ENCODE measurements at regions not wholly inside any gene's neighbourhood (a gene's known extent, or its start where the extent isn't known, plus 50 kb on each side); places are given as distances from the start of the nearest gene placed in this dataset.

DNA sequence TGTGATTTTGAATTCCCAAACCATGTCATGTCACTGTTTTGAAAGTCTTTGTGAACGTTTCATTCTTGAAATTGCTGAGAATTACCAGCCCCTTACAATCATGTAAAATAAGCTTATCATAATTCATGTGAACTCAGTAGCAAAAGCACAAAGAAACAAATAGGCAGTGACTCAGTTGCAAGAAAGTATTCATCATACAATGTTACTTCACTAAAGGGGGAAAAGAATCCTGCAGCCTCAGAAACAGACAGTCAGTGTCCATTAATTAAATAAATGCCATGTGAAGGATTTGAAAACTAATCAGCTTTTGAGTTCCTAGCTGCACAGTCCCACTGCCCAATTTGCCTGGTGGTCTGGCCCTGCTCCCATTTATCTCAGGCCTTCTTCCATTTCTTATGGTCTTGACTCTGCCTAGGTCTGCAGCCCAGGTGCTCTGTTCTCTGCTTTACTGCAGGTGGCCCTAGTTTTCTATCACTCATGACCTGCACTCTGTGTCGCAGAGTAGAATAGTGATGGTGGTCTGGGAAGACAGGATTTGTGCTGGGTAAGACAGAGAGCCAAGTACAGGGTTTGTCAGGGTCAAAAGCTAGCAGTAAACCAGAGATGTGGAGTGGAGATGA lies 99.7 kb downstream of the PLCE1 start:
- TF ChIP-seq EP300 (IDR thresholded peaks at IDR 0.05) (no peak), POLR2A (IDR thresholded peaks at IDR 0.05) (no peak), POLR2AphosphoS5 (IDR thresholded peaks at IDR 0.05) (no peak)
- TF ChIP-seq, protein P1, sequence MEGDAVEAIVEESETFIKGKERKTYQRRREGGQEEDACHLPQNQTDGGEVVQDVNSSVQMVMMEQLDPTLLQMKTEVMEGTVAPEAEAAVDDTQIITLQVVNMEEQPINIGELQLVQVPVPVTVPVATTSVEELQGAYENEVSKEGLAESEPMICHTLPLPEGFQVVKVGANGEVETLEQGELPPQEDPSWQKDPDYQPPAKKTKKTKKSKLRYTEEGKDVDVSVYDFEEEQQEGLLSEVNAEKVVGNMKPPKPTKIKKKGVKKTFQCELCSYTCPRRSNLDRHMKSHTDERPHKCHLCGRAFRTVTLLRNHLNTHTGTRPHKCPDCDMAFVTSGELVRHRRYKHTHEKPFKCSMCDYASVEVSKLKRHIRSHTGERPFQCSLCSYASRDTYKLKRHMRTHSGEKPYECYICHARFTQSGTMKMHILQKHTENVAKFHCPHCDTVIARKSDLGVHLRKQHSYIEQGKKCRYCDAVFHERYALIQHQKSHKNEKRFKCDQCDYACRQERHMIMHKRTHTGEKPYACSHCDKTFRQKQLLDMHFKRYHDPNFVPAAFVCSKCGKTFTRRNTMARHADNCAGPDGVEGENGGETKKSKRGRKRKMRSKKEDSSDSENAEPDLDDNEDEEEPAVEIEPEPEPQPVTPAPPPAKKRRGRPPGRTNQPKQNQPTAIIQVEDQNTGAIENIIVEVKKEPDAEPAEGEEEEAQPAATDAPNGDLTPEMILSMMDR (IDR thresholded peaks at IDR 0.05) = no peak
- H3K4me3 ChIP-seq = no peak overlapping the region
- WGBS = 59% methylated on average over 2 of the region's 2 CpGs
- no peaks in the 10 kb centered on the region for H3K36me3 ChIP-seq
- no peak for DNase-seq (ENCODE audit: low spot score in 2 of 2)
- no peak overlapping the region for H3K27ac ChIP-seq
- no peaks in the 10 kb centered on the region for H3K27me3 ChIP-seq
- H3K9me3 ChIP-seq = no peaks in the 10 kb centered on the region
- H3K4me1 ChIP-seq = no peaks in the 10 kb centered on the region

DNA sequence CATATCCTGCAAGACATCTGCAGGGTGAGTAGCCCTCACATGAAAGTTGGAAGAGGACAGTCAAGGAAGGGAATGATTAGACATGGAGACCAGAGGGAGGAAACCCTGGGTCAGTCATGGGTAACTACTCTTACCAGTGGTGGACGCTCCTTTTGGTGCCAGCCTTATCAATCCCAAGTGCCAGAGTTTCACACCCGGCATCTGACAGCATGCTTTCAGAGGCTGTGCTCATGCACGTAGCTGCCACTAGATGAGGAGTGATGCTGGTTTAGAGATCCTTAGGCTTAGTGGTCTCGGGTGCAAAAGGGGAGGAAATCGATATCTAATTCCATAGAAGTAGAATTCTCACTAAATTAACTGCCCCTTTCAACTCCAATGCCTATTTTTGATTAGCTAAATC lies 100.8 kb downstream of the PLCE1 start:
- no peaks in the 10 kb centered on the region for H3K27me3 ChIP-seq
- H3K9me3 ChIP-seq = no peaks in the 10 kb centered on the region
- H3K27ac ChIP-seq = no peak overlapping the region
- WGBS = 80% methylated on average over 5 of the region's 5 CpGs
- no peaks in the 10 kb centered on the region for H3K4me1 ChIP-seq
- no peaks in the 10 kb centered on the region for H3K36me3 ChIP-seq
- DNase-seq (ENCODE audit: low spot score in 2 of 2) = no peak
- H3K4me3 ChIP-seq = no peak overlapping the region
- no peak for TF ChIP-seq EP300 (IDR thresholded peaks at IDR 0.05)
- TF ChIP-seq, protein P1 (IDR thresholded peaks at IDR 0.05) = no peak
- TF ChIP-seq POLR2AphosphoS5 (IDR thresholded peaks at IDR 0.05) = no peak
- TF ChIP-seq POLR2A (IDR thresholded peaks at IDR 0.05) = no peak

DNA sequence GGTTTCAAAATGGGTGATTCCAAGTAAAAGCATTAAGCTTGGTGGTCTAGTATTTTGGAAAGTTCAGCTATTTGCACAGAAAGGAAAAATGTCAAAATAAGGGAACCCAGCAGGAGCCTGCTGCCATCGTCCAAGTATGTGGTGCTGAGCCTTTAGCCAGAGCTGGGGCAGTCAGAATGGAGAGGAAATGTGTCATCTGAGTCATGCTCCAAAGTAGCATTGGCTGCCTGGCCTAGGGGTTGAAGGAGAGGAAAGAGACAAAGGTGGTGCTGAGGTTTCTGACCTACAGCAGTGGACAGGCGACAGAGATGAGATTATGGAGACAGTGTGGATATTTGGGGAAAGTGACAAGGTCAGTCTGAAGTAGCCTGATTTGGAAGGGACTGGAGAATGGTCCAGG lies 103.9 kb downstream of the PLCE1 start:
- H3K27ac ChIP-seq = no peak overlapping the region
- H3K4me3 ChIP-seq = no peak overlapping the region
- DNase-seq (ENCODE audit: low spot score in 2 of 2) = no peak
- TF ChIP-seq EP300 (IDR thresholded peaks at IDR 0.05) (no peak), POLR2A (IDR thresholded peaks at IDR 0.05) (no peak), POLR2AphosphoS5 (IDR thresholded peaks at IDR 0.05) (no peak)
- TF ChIP-seq, protein P1 (IDR thresholded peaks at IDR 0.05) = no peak
- H3K9me3 ChIP-seq = no peaks in the 10 kb centered on the region
- WGBS = 84% methylated on average over 2 of the region's 2 CpGs
- no peaks in the 10 kb centered on the region for H3K27me3 ChIP-seq
- H3K4me1 ChIP-seq = no peaks in the 10 kb centered on the region
- no peaks in the 10 kb centered on the region for H3K36me3 ChIP-seq

DNA sequence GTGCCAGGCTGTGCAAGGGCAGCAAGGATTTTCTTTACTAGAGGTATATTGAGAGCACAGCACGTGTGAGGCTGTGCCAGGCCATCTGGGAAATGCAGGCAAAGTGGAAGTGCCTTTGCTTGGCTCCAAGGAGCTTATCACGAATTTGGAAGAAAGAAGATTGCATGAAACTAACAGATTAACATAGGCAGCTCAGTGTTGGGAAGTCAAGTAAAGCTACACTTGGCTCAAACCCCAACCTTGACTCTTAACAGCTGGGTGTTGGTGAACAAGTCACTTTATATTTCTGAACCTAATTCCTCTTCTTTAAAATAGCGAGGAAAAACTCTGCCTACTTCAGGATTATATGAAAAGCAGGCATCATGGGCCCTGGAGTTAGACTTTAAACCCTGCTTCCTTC lies 105.2 kb downstream of the PLCE1 start:
- H3K9me3 ChIP-seq = no peaks in the 10 kb centered on the region
- H3K4me3 ChIP-seq = no peak overlapping the region
- H3K4me1 ChIP-seq = no peaks in the 10 kb centered on the region
- H3K36me3 ChIP-seq = no peaks in the 10 kb centered on the region
- 45% methylated on average over 3 of the region's 3 CpGs for WGBS
- no peak for DNase-seq (ENCODE audit: low spot score in 2 of 2)
- TF ChIP-seq POLR2A (IDR thresholded peaks at IDR 0.05) = no peak
- TF ChIP-seq EP300 (IDR thresholded peaks at IDR 0.05) = no peak
- TF ChIP-seq POLR2AphosphoS5 (IDR thresholded peaks at IDR 0.05) = no peak
- TF ChIP-seq, protein P1 (IDR thresholded peaks at IDR 0.05) = no peak
- no peaks in the 10 kb centered on the region for H3K27me3 ChIP-seq
- no peak overlapping the region for H3K27ac ChIP-seq

DNA sequence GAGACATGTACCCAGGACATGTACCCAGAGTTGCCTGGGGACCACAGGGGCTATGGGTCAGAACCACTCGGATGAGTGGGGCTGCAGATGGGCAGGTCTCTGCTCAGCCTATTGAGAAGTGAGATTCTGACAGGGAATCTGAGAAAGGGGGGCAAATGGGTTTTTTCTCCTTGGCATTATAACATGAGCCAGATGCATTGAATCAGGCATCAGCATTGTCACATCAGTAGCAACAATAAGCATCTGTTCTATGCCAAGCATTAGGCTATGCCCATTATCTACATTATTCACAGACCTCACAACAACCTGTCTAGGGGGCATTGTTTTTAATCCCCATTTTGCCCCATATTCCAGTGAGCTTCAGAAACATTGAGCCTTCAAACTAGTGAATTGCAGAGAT lies 108.2 kb downstream of the PLCE1 start:
- no peaks in the 10 kb centered on the region for H3K9me3 ChIP-seq
- H3K27ac ChIP-seq = no peak overlapping the region
- TF ChIP-seq EP300 (IDR thresholded peaks at IDR 0.05) (no peak), POLR2AphosphoS5 (IDR thresholded peaks at IDR 0.05) (no peak), POLR2A (IDR thresholded peaks at IDR 0.05) (no peak)
- no peak for DNase-seq (ENCODE audit: low spot score in 2 of 2)
- no peaks in the 10 kb centered on the region for H3K36me3 ChIP-seq
- no peaks in the 10 kb centered on the region for H3K4me1 ChIP-seq
- WGBS = 82% methylated on average over 1 of the region's 1 CpG
- H3K4me3 ChIP-seq = no peak overlapping the region
- H3K27me3 ChIP-seq = no peaks in the 10 kb centered on the region

DNA sequence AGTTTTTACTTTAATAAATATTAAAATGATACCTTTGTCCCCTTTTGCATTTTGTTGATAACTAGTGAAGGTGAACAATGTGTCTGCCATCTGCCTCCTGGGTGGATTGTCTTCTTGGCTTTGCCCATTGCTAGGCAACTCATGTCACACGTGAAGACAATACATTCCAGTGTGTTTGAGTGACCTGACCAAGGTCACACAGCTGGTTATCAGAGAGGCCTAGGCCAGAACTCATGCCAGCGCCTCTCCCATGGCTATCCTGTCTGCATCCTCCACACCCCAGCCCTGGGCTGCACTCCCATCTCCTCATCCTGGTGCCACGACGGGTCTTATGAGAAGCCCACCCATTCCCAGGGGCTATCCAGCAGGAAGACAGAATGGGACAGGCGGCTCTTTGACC lies 108.7 kb downstream of the PLCE1 start:
- 75% methylated on average over 5 of the region's 5 CpGs for WGBS

More for the DNA sequence above, 108.7 kb downstream of the PLCE1 start:
- Histone ChIP-seq H3K9me3 (no peaks in the 10 kb centered on the region), H3K27me3 (no peaks in the 10 kb centered on the region), H3K27ac (no peak overlapping the region), H3K36me3 (no peaks in the 10 kb centered on the region), H3K4me1 (no peaks in the 10 kb centered on the region), H3K4me3 (no peak overlapping the region)
- TF ChIP-seq POLR2A (IDR thresholded peaks at IDR 0.05) (no peak), EP300 (IDR thresholded peaks at IDR 0.05) (no peak), POLR2AphosphoS5 (IDR thresholded peaks at IDR 0.05) (no peak)
- TF ChIP-seq, protein P1 (IDR thresholded peaks at IDR 0.05) = no peak
- no peak for DNase-seq (ENCODE audit: low spot score in 2 of 2)
